IMR-90 (cell line): ENCODE measurements at regions not wholly inside any gene's neighbourhood (a gene's known extent, or its start where the extent isn't known, plus 50 kb on each side); places are given as distances from the start of the nearest gene placed in this dataset.

ENCODE experiments used
- BHLHE40 ChIP-seq: fragments of 150-350 bp; IDR thresholded peaks from 2 replicates; pipeline ENCODE4 v1.6.1; 2016; ENCODE audit warnings: mild to moderate bottlenecking, low read depth, low read length
- CEBPB ChIP-seq: IDR thresholded peaks from 2 replicates; pipeline ENCODE4 v1.6.1; 2012; ENCODE audit warnings: low read depth, low read length, improper control_type of control experiment
- MAFK ChIP-seq: IDR thresholded peaks from 2 replicates; pipeline ENCODE4 v1.6.1; 2012; ENCODE audit warnings: low read depth, low read length, improper control_type of control experiment
- POLR2A ChIP-seq: IDR thresholded peaks from 2 replicates; pipeline ENCODE4 v1.6.1; 2012; ENCODE audit warnings: mild to moderate bottlenecking, low read depth, low read length
- RAD21 ChIP-seq: IDR thresholded peaks from 2 replicates; pipeline ENCODE4 v1.6.1; 2012; ENCODE audit warnings: low read length, improper control_type of control experiment
- RCOR1 ChIP-seq: IDR thresholded peaks from 2 replicates; pipeline ENCODE4 v1.6.1; 2012; ENCODE audit warnings: mild to moderate bottlenecking, low read length, improper control_type of control experiment; ENCODE audit not compliant: insufficient replicate concordance
- SMC3 ChIP-seq: fragments of 150-350 bp; IDR thresholded peaks from 2 replicates; pipeline ENCODE4 v1.6.1; 2016; ENCODE audit warnings: low read depth, mild to moderate bottlenecking, antibody characterized with exemption, low read length, moderate library complexity
- TF ChIP-seq, protein P1 (sequence below): conservative IDR thresholded peaks from 2 replicates; pipeline ENCODE4 v1.5.1; 2012; ENCODE audit warnings: mild to moderate bottlenecking, low read depth, low read length, improper control_type of control experiment

DNA sequence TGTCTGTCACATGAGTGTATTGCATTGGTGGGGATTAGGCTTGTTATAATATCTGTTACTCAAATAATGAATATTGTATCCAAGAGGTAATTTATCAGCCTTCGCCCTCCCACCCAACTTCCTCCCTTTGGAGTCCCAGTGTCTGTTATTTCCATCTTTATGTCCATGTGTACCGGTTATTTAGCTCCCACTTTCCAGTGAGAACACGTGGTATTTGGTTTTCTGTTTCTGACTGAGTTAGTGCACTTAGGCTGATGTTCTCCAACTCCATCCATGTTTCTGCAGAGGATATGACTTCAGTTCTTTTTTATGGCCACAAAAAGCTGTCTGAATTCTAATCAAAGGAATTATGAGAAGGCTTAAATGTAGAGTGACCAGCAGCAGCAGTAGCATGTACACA is 104.0 kb upstream of the ARHGAP28 start:
- TF ChIP-seq, protein P1, sequence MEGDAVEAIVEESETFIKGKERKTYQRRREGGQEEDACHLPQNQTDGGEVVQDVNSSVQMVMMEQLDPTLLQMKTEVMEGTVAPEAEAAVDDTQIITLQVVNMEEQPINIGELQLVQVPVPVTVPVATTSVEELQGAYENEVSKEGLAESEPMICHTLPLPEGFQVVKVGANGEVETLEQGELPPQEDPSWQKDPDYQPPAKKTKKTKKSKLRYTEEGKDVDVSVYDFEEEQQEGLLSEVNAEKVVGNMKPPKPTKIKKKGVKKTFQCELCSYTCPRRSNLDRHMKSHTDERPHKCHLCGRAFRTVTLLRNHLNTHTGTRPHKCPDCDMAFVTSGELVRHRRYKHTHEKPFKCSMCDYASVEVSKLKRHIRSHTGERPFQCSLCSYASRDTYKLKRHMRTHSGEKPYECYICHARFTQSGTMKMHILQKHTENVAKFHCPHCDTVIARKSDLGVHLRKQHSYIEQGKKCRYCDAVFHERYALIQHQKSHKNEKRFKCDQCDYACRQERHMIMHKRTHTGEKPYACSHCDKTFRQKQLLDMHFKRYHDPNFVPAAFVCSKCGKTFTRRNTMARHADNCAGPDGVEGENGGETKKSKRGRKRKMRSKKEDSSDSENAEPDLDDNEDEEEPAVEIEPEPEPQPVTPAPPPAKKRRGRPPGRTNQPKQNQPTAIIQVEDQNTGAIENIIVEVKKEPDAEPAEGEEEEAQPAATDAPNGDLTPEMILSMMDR: no peak
- TF ChIP-seq CEBPB (no peak), POLR2A (no peak), MAFK (no peak), BHLHE40 (no peak), RAD21 (no peak), RCOR1 (no peak), SMC3 (no peak)
